HUES64 (cell line): ENCODE measurements at regions not wholly inside any gene's neighbourhood (a gene's known extent, or its start where the extent isn't known, plus 50 kb on each side); places are given as distances from the start of the nearest gene placed in this dataset.

ENCODE experiments used
- H3K27ac ChIP-seq: 2 replicates; pipeline ENCODE4 v1.7.0; 2013; ENCODE audit warnings: low read depth, low read length, inconsistent platforms
- H3K27me3 ChIP-seq: 2 replicates; pipeline ENCODE4 v1.6.1; 2013; ENCODE audit warnings: mild to moderate bottlenecking, low read length; ENCODE audit not compliant: insufficient read depth
- H3K36me3 ChIP-seq: 2 replicates; pipeline ENCODE4 v1.6.1; 2013; ENCODE audit warnings: mild to moderate bottlenecking, low read length; ENCODE audit not compliant: insufficient read depth
- H3K4me1 ChIP-seq: 2 replicates; pipeline ENCODE4 v1.6.1; 2013; ENCODE audit warnings: mild to moderate bottlenecking, low read length, moderate library complexity; ENCODE audit not compliant: insufficient read depth
- H3K4me3 ChIP-seq: 2 replicates; pipeline ENCODE4 v1.5.1; 2013; ENCODE audit warnings: mild to moderate bottlenecking, low read length, moderate library complexity
- H3K9ac ChIP-seq: 2 replicates; pipeline ENCODE4 v1.6.1; 2013; ENCODE audit warnings: mild to moderate bottlenecking, low read depth, low read length
- H3K9me3 ChIP-seq: 2 replicates; pipeline ENCODE4 v1.6.1; 2013; ENCODE audit warnings: low read depth, low read length; ENCODE audit not compliant: insufficient read depth
- WGBS: fragments of 150-250, 120-280 bp; methylation state at CpG from one replicate; pipeline ENCODE4 v1.1.7; 2013; ENCODE audit warnings: missing lambda C conversion rate; 5-methylcytosine and 5-hydroxymethylcytosine counted together

DNA sequence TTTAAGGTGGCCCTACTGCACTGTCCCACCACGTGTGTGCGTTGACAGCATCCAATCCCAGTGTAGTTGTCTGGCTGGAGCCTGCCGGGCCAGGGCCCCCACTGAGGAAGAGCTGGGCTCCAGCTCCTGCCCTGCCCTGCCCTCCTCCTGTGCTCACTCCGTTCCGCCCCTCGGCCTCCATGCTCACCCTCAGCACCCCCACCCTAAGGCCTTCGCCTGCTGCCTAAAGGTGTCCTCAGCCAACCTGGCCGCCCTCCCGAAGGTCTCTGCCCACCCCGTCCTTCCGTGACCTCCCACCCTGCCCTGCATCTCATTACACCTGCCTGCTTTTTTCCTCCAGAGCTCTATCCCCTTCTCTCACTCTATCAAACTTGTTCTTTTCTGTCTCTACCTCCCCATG is 118.0 kb downstream of the TPRA1 start:
- H3K9ac ChIP-seq, result no peak overlapping the region
- no peaks in the 10 kb centered on the region for H3K36me3 ChIP-seq
- no peaks in the 10 kb centered on the region; the same call in 1 of the 2 replicates for H3K4me1 ChIP-seq
- no peak overlapping the region for H3K27ac ChIP-seq
- no peaks in the 10 kb centered on the region for H3K9me3 ChIP-seq
- no peaks in the 10 kb centered on the region for H3K27me3 ChIP-seq
- WGBS, result 81% methylated on average over 11 of the region's 11 CpGs
- no peak overlapping the region for H3K4me3 ChIP-seq

DNA sequence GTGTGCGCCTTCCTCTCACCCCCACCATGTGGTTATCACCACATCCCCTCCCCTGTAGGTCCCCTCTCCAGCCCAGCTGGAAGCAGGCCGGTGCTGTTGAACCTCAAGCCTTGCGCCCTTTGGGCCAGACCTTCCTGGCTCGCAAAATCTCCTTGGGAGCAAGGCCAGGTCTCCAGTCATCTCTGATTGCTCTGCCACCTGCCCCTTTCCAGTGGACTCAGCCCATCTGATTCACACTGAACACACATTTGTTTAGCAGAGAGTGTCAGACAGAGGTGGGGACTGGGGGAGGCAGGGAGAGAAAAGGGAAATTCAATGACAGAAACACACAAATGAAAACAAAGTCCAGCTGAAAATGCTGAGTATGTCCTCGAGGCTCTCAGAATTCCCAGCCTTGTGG is 119.4 kb downstream of the TPRA1 start:
- H3K9me3 ChIP-seq, result no peaks in the 10 kb centered on the region
- 94% methylated on average over 5 of the region's 5 CpGs for whole genome bisulfite sequencing
- H3K36me3 ChIP-seq, result no peaks in the 10 kb centered on the region
- no peaks in the 10 kb centered on the region for H3K27me3 ChIP-seq
- H3K4me1 ChIP-seq, result peaks cover 5% of the 10 kb centered on the region
- H3K9ac ChIP-seq, result no peak overlapping the region
- no peak overlapping the region for H3K27ac ChIP-seq
- H3K4me3 ChIP-seq, result no peak overlapping the region

DNA sequence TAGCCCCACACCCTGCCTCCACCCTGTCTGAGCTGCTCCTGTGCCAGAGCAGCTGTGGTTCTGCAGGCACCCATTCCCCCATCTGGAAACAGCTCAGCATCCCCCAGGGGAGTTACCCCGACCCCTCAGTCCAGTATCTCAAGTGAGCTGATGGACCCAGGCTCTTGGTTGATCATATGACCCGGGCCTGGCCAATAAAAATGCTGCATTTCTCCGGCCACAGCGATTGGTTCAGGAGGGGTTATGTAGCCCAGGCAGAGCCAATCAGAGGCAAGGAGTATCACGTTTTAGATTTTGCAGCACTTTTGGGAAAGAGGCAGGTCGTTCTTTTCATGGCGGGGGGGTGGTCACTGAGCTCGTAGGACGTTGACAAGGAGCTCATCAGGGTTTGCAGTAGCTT is 120.8 kb downstream of the TPRA1 start:
- no peaks in the 10 kb centered on the region for H3K9me3 ChIP-seq
- H3K27ac ChIP-seq, result no peak overlapping the region
- H3K9ac ChIP-seq, result no peak overlapping the region
- no peaks in the 10 kb centered on the region for H3K36me3 ChIP-seq
- 89% methylated on average over 9 of the region's 9 CpGs for WGBS
- no peaks in the 10 kb centered on the region for H3K27me3 ChIP-seq
- peaks cover 5% of the 10 kb centered on the region for H3K4me1 ChIP-seq
- no peak overlapping the region for H3K4me3 ChIP-seq

DNA sequence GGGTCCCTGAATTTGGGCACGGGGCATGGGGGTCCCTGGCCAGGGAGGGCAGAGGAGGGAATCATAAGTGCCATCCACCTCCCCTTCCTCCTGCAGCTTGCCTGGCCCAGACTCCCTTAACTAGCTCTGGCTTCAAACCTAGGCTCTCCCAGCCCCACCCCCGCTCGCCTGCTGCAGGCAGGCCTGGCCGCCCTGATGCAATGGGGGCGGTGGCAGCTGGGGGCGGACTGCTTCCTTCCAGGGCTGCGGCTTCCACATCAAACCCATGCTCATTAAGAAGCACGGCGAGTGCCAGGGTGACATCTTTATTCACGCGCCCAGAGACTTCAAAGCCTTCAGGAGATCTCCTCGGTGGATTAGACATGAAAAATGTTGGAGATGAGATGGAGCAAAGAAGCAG is 123.1 kb downstream of the TPRA1 start:
- WGBS, result 65% methylated on average over 12 of the region's 12 CpGs
- H3K27me3 ChIP-seq, result no peaks in the 10 kb centered on the region
- H3K4me1 ChIP-seq, result peaks cover 5% of the 10 kb centered on the region
- no peak overlapping the region for H3K9ac ChIP-seq
- H3K27ac ChIP-seq, result no peak overlapping the region
- H3K36me3 ChIP-seq, result no peaks in the 10 kb centered on the region
- no peaks in the 10 kb centered on the region for H3K9me3 ChIP-seq
- H3K4me3 ChIP-seq, result no peak overlapping the region

DNA sequence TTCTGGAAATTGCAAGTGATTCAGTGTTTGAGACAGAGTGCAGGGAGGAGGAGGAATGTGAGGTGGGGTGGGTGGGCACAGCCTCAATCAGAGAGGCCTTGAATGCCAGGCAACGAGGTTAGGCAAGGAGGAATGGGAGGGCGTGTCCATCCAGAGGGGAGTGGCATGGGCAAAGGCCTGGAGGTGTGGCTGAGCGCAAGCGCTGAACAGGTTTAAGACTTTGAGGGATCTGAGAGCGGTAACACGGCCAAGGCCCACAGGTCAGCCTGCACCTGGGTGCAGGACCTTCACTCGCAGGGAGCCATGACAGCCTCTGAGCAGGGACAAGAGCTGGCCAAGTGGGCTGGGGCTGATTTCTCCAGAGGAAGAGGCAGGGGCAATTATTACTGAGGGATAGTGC is 125.9 kb downstream of the TPRA1 start:
- Histone ChIP-seq H3K4me1 (peaks cover 6% of the 10 kb centered on the region), H3K4me3 (no peak overlapping the region), H3K36me3 (no peaks in the 10 kb centered on the region), H3K27ac (no peak overlapping the region), H3K9ac (no peak overlapping the region), H3K9me3 (no peaks in the 10 kb centered on the region), H3K27me3 (no peaks in the 10 kb centered on the region)
- WGBS, result 81% methylated on average over 7 of the region's 7 CpGs

DNA sequence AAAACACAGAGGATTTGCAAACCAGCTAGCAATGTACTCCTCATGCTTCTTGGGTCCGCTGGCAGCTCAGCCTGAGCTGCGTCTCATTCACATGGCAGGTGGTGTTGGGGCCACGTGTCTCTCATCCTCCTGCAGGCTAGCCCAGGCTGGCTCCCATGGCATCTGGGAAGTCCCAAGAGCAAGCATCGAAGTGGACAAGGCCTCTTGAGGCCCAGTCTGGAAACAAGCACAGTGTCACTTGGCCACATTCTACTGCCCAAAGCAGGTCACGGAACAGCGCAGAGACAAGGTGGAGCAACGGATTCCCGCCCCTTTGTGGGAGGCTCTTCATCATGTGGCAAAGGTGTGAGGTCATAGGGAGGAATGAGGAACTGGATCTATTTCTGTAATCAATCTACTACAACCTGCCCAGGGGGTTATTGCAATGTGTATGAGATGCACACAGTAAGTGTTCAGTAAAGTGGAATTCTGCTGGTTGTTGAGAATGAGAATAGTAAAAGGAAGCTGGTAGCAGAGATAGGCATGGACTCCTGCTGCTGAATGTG is 128.3 kb downstream of the TPRA1 start:
- no peaks in the 10 kb centered on the region for H3K9me3 ChIP-seq
- 93% methylated on average over 8 of the region's 8 CpGs for WGBS
- H3K27ac ChIP-seq, result no peak overlapping the region
- H3K9ac ChIP-seq, result no peak overlapping the region
- no peak overlapping the region for H3K4me3 ChIP-seq
- no peaks in the 10 kb centered on the region for H3K36me3 ChIP-seq
- peaks cover 13% of the 10 kb centered on the region for H3K4me1 ChIP-seq
- peaks cover 15% of the 10 kb centered on the region for H3K27me3 ChIP-seq

DNA sequence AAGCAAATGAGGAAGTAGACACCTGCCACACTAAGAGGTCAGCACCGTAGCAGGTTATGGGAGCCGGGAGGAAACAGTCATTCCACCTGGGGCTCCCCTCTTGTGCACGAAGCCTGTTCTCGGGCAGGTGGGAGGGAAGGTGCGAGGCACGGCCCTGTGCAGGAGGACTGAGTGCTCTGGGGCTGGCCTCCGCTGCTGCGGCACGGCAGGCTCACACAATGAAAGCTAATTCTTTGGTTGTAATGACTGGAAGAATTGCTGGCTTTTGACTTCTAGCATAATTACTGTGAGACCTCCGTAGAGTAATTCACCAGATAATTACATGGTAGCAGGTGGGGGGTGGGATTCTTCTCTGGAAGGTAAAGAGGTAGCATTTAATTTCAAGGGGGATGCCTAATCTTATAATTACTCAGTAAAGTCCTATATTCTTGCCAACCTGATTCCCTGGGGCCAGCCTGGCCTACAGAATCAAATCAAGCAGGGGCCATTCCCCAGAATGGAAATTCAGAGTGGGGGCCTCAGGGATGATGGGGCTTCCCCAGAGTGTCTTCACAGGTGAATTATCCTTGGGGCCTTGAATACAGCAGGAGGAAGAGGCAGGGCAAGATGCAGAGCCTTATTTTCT is 129.1 kb downstream of the TPRA1 start:
- H3K9me3 ChIP-seq, result no peaks in the 10 kb centered on the region
- no peak overlapping the region for H3K9ac ChIP-seq
- H3K36me3 ChIP-seq, result no peaks in the 10 kb centered on the region
- peaks cover 23% of the 10 kb centered on the region for H3K27me3 ChIP-seq
- WGBS, result 89% methylated on average over 10 of the region's 10 CpGs
- H3K4me3 ChIP-seq, result no peak overlapping the region
- peaks cover 10% of the 10 kb centered on the region for H3K4me1 ChIP-seq
- no peak overlapping the region for H3K27ac ChIP-seq

DNA sequence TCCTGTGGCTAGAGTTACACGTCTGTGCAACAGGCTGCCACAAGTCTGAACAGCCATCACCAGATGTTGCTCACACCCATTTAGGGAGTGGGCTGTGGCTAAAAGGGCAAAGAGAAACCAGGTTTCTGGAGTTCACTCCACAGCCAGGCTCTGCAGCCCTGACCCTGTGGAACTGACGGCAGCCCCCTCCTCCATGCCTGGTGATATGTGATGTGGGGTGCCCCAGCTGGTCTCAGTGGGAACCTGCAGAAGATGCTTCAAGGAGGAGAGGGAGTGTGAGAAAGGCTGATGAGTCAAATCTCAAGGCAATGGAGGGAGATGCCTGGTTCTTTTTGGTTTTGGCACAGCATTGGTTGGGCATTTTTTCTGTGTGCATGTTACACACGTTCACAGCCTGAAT is 130.6 kb downstream of the TPRA1 start:
- 84% methylated on average over 3 of the region's 3 CpGs for WGBS
- no peak overlapping the region for H3K27ac ChIP-seq
- no peaks in the 10 kb centered on the region for H3K36me3 ChIP-seq
- peaks cover 36% of the 10 kb centered on the region for H3K27me3 ChIP-seq
- H3K4me1 ChIP-seq, result peaks cover 13% of the 10 kb centered on the region
- no peak overlapping the region for H3K9ac ChIP-seq
- H3K4me3 ChIP-seq, result no peak overlapping the region
- no peaks in the 10 kb centered on the region for H3K9me3 ChIP-seq

DNA sequence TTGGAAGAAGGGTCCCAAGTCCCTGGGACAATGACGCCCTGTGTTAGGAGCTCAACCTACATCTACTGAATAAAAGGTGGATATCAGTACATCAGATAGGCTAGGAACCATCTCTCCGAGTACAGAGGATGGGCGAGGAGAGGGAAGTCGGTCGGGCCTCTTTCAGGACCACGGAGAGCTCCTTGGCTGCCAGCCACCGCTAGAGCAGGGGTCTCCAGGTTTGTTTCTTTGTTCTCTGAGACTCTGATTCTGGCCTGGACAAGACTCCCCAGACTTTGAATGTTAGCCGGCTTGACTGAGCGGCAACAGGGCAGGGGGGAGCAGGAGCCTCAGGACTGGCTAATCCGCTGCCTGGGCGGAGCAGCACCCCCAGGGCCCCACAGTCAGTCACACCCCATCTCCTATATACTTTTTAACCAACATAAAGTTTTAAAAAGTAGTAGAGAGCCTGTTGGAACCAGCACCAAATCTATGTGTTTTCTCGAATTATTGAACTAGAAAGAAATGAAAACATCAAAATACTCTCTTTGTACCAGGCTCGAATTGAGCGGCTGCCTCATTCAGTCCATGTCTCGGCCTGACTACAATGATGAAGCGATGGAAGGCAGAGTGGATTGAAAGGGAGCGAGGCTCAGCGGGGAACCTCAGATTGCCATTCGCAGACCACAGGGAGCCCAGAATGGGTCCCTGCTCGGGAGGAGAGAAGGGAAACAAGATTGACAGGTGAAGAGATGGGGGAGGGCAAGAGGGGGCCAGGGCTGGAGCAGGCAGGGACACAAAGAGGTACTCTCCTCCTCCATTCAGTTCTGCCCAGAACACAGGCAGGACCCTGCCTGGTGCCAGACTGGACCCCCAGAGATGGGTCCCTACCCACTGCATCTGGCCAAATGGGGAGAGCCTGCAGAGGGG is 131.6 kb downstream of the TPRA1 start:
- H3K4me1 ChIP-seq, result peaks cover 13% of the 10 kb centered on the region
- H3K9ac ChIP-seq, result no peak overlapping the region
- no peak overlapping the region for H3K4me3 ChIP-seq
- 28% methylated on average over 20 of the region's 20 CpGs for WGBS
- H3K27me3 ChIP-seq, result peaks cover 45% of the 10 kb centered on the region
- no peaks in the 10 kb centered on the region for H3K9me3 ChIP-seq
- no peaks in the 10 kb centered on the region for H3K36me3 ChIP-seq
- H3K27ac ChIP-seq, result no peak overlapping the region

DNA sequence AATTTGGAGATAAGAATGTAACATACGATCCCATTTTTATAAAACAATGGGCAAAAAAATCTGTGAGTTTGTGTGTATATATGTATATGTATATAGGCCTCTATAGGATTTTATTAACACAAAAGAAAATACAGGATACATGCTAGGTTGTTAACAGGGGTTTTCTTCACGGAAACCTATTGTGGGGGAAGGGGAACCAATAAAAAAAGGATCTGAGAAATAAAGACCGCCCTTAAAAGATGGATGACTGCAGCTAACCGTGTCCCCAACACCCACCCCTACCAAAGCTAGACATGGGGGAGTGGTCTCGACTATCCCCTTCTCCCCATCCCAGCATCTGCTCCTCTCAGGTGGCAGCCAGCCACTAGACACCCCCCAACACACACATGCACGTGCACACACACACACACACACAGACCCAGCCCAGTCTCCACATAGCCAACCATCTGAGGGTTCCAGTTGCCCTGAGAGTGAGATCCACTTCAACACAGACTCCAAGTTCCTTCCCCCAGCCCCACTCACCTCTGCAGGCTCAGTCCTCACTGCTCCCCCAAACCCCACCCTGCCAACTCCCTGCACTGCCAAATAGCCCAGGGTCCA is 132.9 kb downstream of the TPRA1 start:
- Histone ChIP-seq H3K9me3 (no peaks in the 10 kb centered on the region), H3K36me3 (no peaks in the 10 kb centered on the region), H3K4me1 (peaks cover 13% of the 10 kb centered on the region), H3K27ac (no peak overlapping the region), H3K9ac (no peak overlapping the region), H3K27me3 (peaks cover 58% of the 10 kb centered on the region), H3K4me3 (peak overlapping the region; percentile 54)
- 69% methylated on average over 5 of the region's 6 CpGs for WGBS

DNA sequence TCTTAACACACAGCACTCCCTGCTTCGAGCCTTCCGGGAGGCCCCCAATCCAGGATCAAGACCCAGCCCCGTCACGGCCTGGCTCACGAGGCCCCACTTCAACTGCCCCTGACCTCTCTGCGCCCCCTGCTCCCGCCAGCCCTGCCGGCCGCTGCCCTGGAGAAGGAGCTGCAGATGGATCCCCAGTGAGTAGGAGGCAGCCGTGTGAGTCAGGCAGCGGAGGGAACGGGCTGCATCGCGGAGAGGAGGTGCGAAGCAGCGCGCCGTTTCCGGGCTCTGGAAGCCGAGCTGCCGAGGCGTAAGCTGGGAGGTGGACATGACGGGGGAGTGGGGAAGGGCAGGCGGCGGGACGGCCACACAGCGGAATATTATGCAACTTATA is 133.4 kb downstream of the TPRA1 start:
- 4% methylated on average over 22 of the region's 27 CpGs for WGBS
- no peak overlapping the region for H3K27ac ChIP-seq
- H3K9me3 ChIP-seq, result no peaks in the 10 kb centered on the region
- H3K4me1 ChIP-seq, result peaks cover 15% of the 10 kb centered on the region
- H3K9ac ChIP-seq, result no peak overlapping the region
- H3K27me3 ChIP-seq, result peaks cover 58% of the 10 kb centered on the region
- H3K36me3 ChIP-seq, result no peaks in the 10 kb centered on the region
- H3K4me3 ChIP-seq, result peak overlapping the region; percentile 54
